ENCODE measurements at regions not wholly inside any gene's neighbourhood (a gene's known extent, or its start where the extent isn't known, plus 50 kb on each side); places are given as distances from the start of the nearest gene placed in this dataset.
A peak's percentile ranks its signal among the peaks of the same experiment; 100 is the strongest.

GRCh38 chr3:140761076-140761639 lies 83.3 kb downstream of the TRIM42 start:
- no peaks in the 10 kb centered on the region for H3K27me3 ChIP-seq (ENCODE audit: control insufficient read depth in 3 of 3, insufficient read depth in 3 of 3, low read length in 2 of 3)
- TF ChIP-seq CTCF (IDR thresholded peaks at IDR 0.05; ENCODE audit: control extremely low read depth, extremely low read depth), result no peak
- no peaks in the 10 kb centered on the region for H3K4me1 ChIP-seq (ENCODE audit: control insufficient read depth in 5 of 5, insufficient read depth in 5 of 5, low read length in 5 of 5)
- WGBS, 2 donors, result 75 to 88% methylated on average over 4 of the region's 4 CpGs
- no peak overlapping the region for H3K27ac ChIP-seq (ENCODE audit: low read depth in 1 of 2, low read length in 1 of 2)
- DNase-seq (no peak), ATAC-seq (ENCODE audit: insufficient read depth, low FRiP score) (no peak)
- H3K9ac ChIP-seq (ENCODE audit: insufficient read depth in 1 of 2, low read length in 2 of 2), result no peak overlapping the region
- H3K4me3 ChIP-seq, result no peak overlapping the region
- H3K36me3 ChIP-seq (ENCODE audit: control insufficient read depth in 4 of 4, insufficient read depth in 4 of 4, low read length in 4 of 4), result no peaks in the 10 kb centered on the region
- no peaks in the 10 kb centered on the region for H3K9me3 ChIP-seq (ENCODE audit: control insufficient read depth in 4 of 4, insufficient read depth in 3 of 4, low read length in 3 of 4)

GRCh38 chr3:140762746-140763145 lies 84.9 kb downstream of the TRIM42 start:
- no peak for TF ChIP-seq CTCF (IDR thresholded peaks at IDR 0.05; ENCODE audit: control extremely low read depth, extremely low read depth)
- H3K36me3 ChIP-seq (ENCODE audit: control insufficient read depth in 4 of 4, insufficient read depth in 4 of 4, low read length in 4 of 4), result no peaks in the 10 kb centered on the region
- H3K9ac ChIP-seq (ENCODE audit: insufficient read depth in 1 of 2, low read length in 2 of 2), result no peak overlapping the region
- no peak overlapping the region for H3K27ac ChIP-seq (ENCODE audit: low read depth in 1 of 2, low read length in 1 of 2)
- H3K27me3 ChIP-seq (ENCODE audit: control insufficient read depth in 3 of 3, insufficient read depth in 3 of 3, low read length in 2 of 3), result no peaks in the 10 kb centered on the region
- H3K9me3 ChIP-seq (ENCODE audit: control insufficient read depth in 4 of 4, insufficient read depth in 3 of 4, low read length in 3 of 4), result no peaks in the 10 kb centered on the region
- DNase-seq (no peak), ATAC-seq (ENCODE audit: insufficient read depth, low FRiP score) (no peak)
- no peak overlapping the region for H3K4me3 ChIP-seq
- no peaks in the 10 kb centered on the region for H3K4me1 ChIP-seq (ENCODE audit: control insufficient read depth in 5 of 5, insufficient read depth in 5 of 5, low read length in 5 of 5)

- no peak for TF ChIP-seq CTCF (IDR thresholded peaks at IDR 0.05; ENCODE audit: control extremely low read depth, extremely low read depth)
- 85 to 87% methylated on average over 1 of the region's 1 CpG for WGBS, 2 donors
- ATAC-seq (ENCODE audit: insufficient read depth, low FRiP score), result no peak
- H3K27ac ChIP-seq (ENCODE audit: low read depth in 1 of 2, low read length in 1 of 2), result no peak overlapping the region
- H3K4me1 ChIP-seq (ENCODE audit: control insufficient read depth in 5 of 5, insufficient read depth in 5 of 5, low read length in 5 of 5), result no peaks in the 10 kb centered on the region
- no peaks in the 10 kb centered on the region for H3K27me3 ChIP-seq (ENCODE audit: control insufficient read depth in 3 of 3, insufficient read depth in 3 of 3, low read length in 2 of 3)
- no peak overlapping the region for H3K9ac ChIP-seq (ENCODE audit: insufficient read depth in 1 of 2, low read length in 2 of 2)
- H3K36me3 ChIP-seq (ENCODE audit: control insufficient read depth in 4 of 4, insufficient read depth in 4 of 4, low read length in 4 of 4), result no peaks in the 10 kb centered on the region
- DNase-seq, result peak in 2 of 3 donors; percentile 40 to 51
- H3K9me3 ChIP-seq (ENCODE audit: control insufficient read depth in 4 of 4, insufficient read depth in 3 of 4, low read length in 3 of 4), result no peaks in the 10 kb centered on the region
- H3K4me3 ChIP-seq, result no peak overlapping the region
Measured at GRCh38 chr3:140763532-140763931, 85.7 kb downstream of the TRIM42 start.

GRCh38 chr3:140765246-140765645 lies 87.4 kb downstream of the TRIM42 start:
- no peak overlapping the region for H3K4me3 ChIP-seq
- no peaks in the 10 kb centered on the region for H3K27me3 ChIP-seq (ENCODE audit: control insufficient read depth in 3 of 3, insufficient read depth in 3 of 3, low read length in 2 of 3)
- H3K36me3 ChIP-seq (ENCODE audit: control insufficient read depth in 4 of 4, insufficient read depth in 4 of 4, low read length in 4 of 4), result no peaks in the 10 kb centered on the region
- H3K27ac ChIP-seq (ENCODE audit: low read depth in 1 of 2, low read length in 1 of 2), result no peak overlapping the region
- H3K9me3 ChIP-seq (ENCODE audit: control insufficient read depth in 4 of 4, insufficient read depth in 3 of 4, low read length in 3 of 4), result no peaks in the 10 kb centered on the region
- no peaks in the 10 kb centered on the region for H3K4me1 ChIP-seq (ENCODE audit: control insufficient read depth in 5 of 5, insufficient read depth in 5 of 5, low read length in 5 of 5)
- DNase-seq, result no peak
- 64 to 77% methylated on average over 2 of the region's 2 CpGs for WGBS, 2 donors
- ATAC-seq (ENCODE audit: insufficient read depth, low FRiP score), result no peak
- no peak overlapping the region for H3K9ac ChIP-seq (ENCODE audit: insufficient read depth in 1 of 2, low read length in 2 of 2)
- TF ChIP-seq CTCF (IDR thresholded peaks at IDR 0.05; ENCODE audit: control extremely low read depth, extremely low read depth), result no peak
